ENCODE measurements at regions not wholly inside any gene's neighbourhood (a gene's known extent, or its start where the extent isn't known, plus 50 kb on each side); places are given as distances from the start of the nearest gene placed in this dataset.

DNA sequence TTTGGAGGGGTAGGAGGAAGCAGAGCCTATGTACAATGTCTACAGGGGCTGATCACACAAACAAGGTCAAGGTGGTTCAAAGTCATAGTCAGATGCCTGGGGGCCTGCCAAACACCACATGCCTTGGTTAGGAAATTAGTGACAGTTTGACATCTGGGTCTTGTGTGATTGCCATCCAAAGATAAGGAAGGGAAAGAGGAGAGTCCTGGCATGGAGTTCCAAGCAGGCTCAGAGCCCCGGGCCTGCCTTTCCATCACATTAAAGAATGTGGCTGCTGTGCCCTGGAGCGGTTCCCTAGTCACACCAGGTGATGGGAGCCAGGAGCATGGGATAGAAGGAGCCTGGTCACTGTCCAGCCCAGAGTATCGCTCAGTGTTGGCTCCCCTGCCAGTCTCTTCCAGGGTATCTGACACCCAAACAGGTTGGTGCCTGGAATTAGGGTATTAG, 53.6 kb upstream of the BCL2L14 start:
- no peaks in the 10 kb centered on the region for H3K4me1 ChIP-seq (ENCODE audit: control insufficient read depth in 1 of 2, insufficient read depth in 2 of 2, low read length in 2 of 2)
- H2AFZ ChIP-seq (ENCODE audit: low read depth, low read length, poor library complexity, severe bottlenecking) = no peak overlapping the region
- TF ChIP-seq, protein P1, sequence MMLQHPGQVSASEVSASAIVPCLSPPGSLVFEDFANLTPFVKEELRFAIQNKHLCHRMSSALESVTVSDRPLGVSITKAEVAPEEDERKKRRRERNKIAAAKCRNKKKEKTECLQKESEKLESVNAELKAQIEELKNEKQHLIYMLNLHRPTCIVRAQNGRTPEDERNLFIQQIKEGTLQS (IDR thresholded peaks at IDR 0.05) = no peak
- TF ChIP-seq JUND (IDR thresholded peaks at IDR 0.05) (no peak), SRF (IDR thresholded peaks at IDR 0.05; ENCODE audit: low read depth) (no peak), CBX3 (IDR thresholded peaks at IDR 0.05; ENCODE audit: low read depth) (no peak), ZBTB33 (IDR thresholded peaks at IDR 0.05; ENCODE audit: extremely low read depth, insufficient replicate concordance, low read length) (no peak), YY1 (IDR thresholded peaks at IDR 0.05; ENCODE audit: extremely low read depth, insufficient replicate concordance, low read depth, low read length) (no peak), ELF1 (IDR thresholded peaks at IDR 0.05; ENCODE audit: borderline replicate concordance, low read depth) (no peak)
- no peak overlapping the region for H3K9ac ChIP-seq (ENCODE audit: low read length)
- H3K4me2 ChIP-seq (ENCODE audit: low read length) = no peak overlapping the region
- H3K27ac ChIP-seq (ENCODE audit: low read depth, low read length) = no peak overlapping the region
- DNase-seq (ENCODE audit: low read depth, low spot score) (no peak), ATAC-seq (no peak)
- intact Hi-C loops (cut with micrococcal nuclease) = no loop called here
- H3K27me3 ChIP-seq (ENCODE audit: insufficient read depth, low read length) = no peaks in the 10 kb centered on the region
- ChIA-PET RAD21 (ENCODE audit: low non-redundant PET in 1 of 2, low total read pairs in 2 of 2, uncharacterized antibody in 2 of 2, unreplicated experiment in 2 of 2) (no interaction called here), CTCF (interaction anchor here (1.0 to 1.3 kb wide), 2 partner anchors 437 to 528 kb away, joined by 3 to 4 read pairs; no protein-coding TSS in a partner anchor), POLR2A (no interaction called here)
- no TSS peak for BruUV-seq (replicated peaks)
- no peaks in the 10 kb centered on the region for H3K36me3 ChIP-seq (ENCODE audit: control insufficient read depth in 1 of 2, insufficient read depth in 2 of 2, low read length in 2 of 2)
- H3K9me2 ChIP-seq (ENCODE audit: insufficient read depth) = no peaks in the 10 kb centered on the region
- no peak overlapping the region for H3K4me3 ChIP-seq (replicated peaks in 1 of 2; ENCODE audit: low read depth in 1 of 2, low read length in 2 of 2)
- no peaks in the 10 kb centered on the region for H3K79me2 ChIP-seq (ENCODE audit: insufficient read depth, low read length)
- no peaks in the 10 kb centered on the region for H3K9me3 ChIP-seq (ENCODE audit: control insufficient read depth in 1 of 2, insufficient read depth in 1 of 2, low read depth in 1 of 2, low read length in 2 of 2)
- no peaks in the 10 kb centered on the region for H4K20me1 ChIP-seq (ENCODE audit: insufficient read depth)

- no peaks in the 10 kb centered on the region for H3K9me2 ChIP-seq (ENCODE audit: insufficient read depth)
- BruUV-seq (replicated peaks) = no TSS peak
- H3K4me1 ChIP-seq (ENCODE audit: control insufficient read depth in 1 of 2, insufficient read depth in 2 of 2, low read length in 2 of 2) = no peaks in the 10 kb centered on the region
- no peaks in the 10 kb centered on the region for H3K27me3 ChIP-seq (ENCODE audit: insufficient read depth, low read length)
- intact Hi-C loops (cut with micrococcal nuclease) = no loop called here
- RAD21 ChIA-PET (ENCODE audit: low non-redundant PET in 1 of 2, low total read pairs in 2 of 2, uncharacterized antibody in 2 of 2, unreplicated experiment in 2 of 2) = no interaction called here
- ATAC-seq = no peak
- no peak for DNase-seq (ENCODE audit: low read depth, low spot score)
- POLR2A ChIA-PET = no interaction called here
- H3K36me3 ChIP-seq (ENCODE audit: control insufficient read depth in 1 of 2, insufficient read depth in 2 of 2, low read length in 2 of 2) = no peaks in the 10 kb centered on the region
- no peak overlapping the region for H3K4me3 ChIP-seq (replicated peaks in 1 of 2; ENCODE audit: low read depth in 1 of 2, low read length in 2 of 2)
- CTCF ChIA-PET = interaction anchor here (1.0 to 1.3 kb wide), 2 partner anchors 438 to 529 kb away, joined by 3 to 4 read pairs; no protein-coding TSS in a partner anchor
- no peak overlapping the region for H3K27ac ChIP-seq (ENCODE audit: low read depth, low read length)
- no peak overlapping the region for H2AFZ ChIP-seq (ENCODE audit: low read depth, low read length, poor library complexity, severe bottlenecking)
- no peak overlapping the region for H3K4me2 ChIP-seq (ENCODE audit: low read length)
- TF ChIP-seq RAD21 (IDR thresholded peaks at IDR 0.05; ENCODE audit: low read depth) (peak; percentile 46), EGR1 (IDR thresholded peaks at IDR 0.05; ENCODE audit: low read depth) (no peak), YY1 (IDR thresholded peaks at IDR 0.05; ENCODE audit: extremely low read depth, insufficient replicate concordance, low read depth, low read length) (no peak), ZNF274 (IDR thresholded peaks at IDR 0.05; ENCODE audit: low read depth, low read length) (no peak), ZFX (IDR thresholded peaks at IDR 0.05) (no peak), CEBPB (IDR thresholded peaks at IDR 0.05; ENCODE audit: low read depth) (no peak), CTCF (IDR thresholded peaks at IDR 0.05 in 2 of 3, conservative IDR thresholded peaks at IDR 0.05 in 1 of 3; ENCODE audit: borderline replicate concordance in 1 of 3, insufficient read depth in 1 of 3, low read depth in 2 of 3, low read length in 2 of 3) (peak in 2 of 3 experiments; percentile 24 to 27; a peak in 3 of 6 replicates), ELF1 (IDR thresholded peaks at IDR 0.05; ENCODE audit: borderline replicate concordance, low read depth) (no peak)
- no peaks in the 10 kb centered on the region for H3K9me3 ChIP-seq (ENCODE audit: control insufficient read depth in 1 of 2, insufficient read depth in 1 of 2, low read depth in 1 of 2, low read length in 2 of 2)
- no peaks in the 10 kb centered on the region for H3K79me2 ChIP-seq (ENCODE audit: insufficient read depth, low read length)
- no peaks in the 10 kb centered on the region for H4K20me1 ChIP-seq (ENCODE audit: insufficient read depth)
- no peak overlapping the region for H3K9ac ChIP-seq (ENCODE audit: low read length)
Measured at GRCh38 chr12:12017798-12018197, 52.9 kb upstream of the BCL2L14 start.
